HepG2 (cell line): ENCODE measurements at regions not wholly inside any gene's neighbourhood (a gene's known extent, or its start where the extent isn't known, plus 50 kb on each side); places are given as distances from the start of the nearest gene placed in this dataset.

Experiments
- ATAC-seq: fragments of 200-7000 bp; cut with Tn5 transposase; 3 replicates; pipeline ENCODE4 v1.9.1; 2020; ENCODE audit warnings: mild to moderate bottlenecking, moderate library complexity
- BruUV-seq: library from RNA; stranded (reverse); fragments of 400-500 nt; replicated peaks from 2 replicates; lab custom pipeline; 2021; lab: Mats Ljungman, UMichigan
- CTCF ChIA-PET: fragments of 300-600 bp; formaldehyde crosslinking; extraction: SDS; loops from one replicate; lab custom pipeline; 2021; ENCODE audit warnings: low total read pairs, inconsistent platforms, low intra/inter-chr PET ratio; lab: Yijun Ruan, JAX
- POLR2A ChIA-PET: fragments of 350-600 bp; sonication (Branson Sonifier 250); formaldehyde crosslinking; loops from one replicate; lab custom pipeline; 2020; ENCODE audit warnings: antibody characterized with exemption, inconsistent platforms; lab: Yijun Ruan, JAX
- DNase-seq: peaks from one replicate; pipeline ENCODE4 v3.0.0-alpha.2; 2015; ENCODE audit warnings: low spot score
- FAIRE-seq: peaks from 3 replicates; lab custom pipeline; 2011; peaks lifted over from hg19 to GRCh38; lab: Jason Lieb, UNC
- H2AFZ ChIP-seq: one replicate; pipeline ENCODE4 v1.6.1; 2011; ENCODE audit warnings: low read length, inconsistent platforms
- H3K27ac ChIP-seq: fragments of 300-600 bp; 3 replicates; pipeline ENCODE4 v1.8.0; 2011; ENCODE audit warnings: mixed run types, mild to moderate bottlenecking, mixed read lengths, low read length, inconsistent platforms; ENCODE audit not compliant: insufficient read depth; ENCODE audit errors: extremely low read length
- H3K27me3 ChIP-seq, 2 experiments: fragments of 200-600 bp in 1 of 2; 2 replicates in 1 of 2; 3 replicates in 1 of 2; pipeline versions ENCODE4 v1.6.0 to v1.8.0; 2011; ENCODE audit warnings: low read length in 2 of 2, mild to moderate bottlenecking in 2 of 2, moderate library complexity in 2 of 2, inconsistent platforms in 1 of 2; ENCODE audit not compliant: insufficient read depth in 2 of 2, control insufficient read depth in 1 of 2
- H3K36me3 ChIP-seq, 2 experiments: fragments of 200-600 bp in 1 of 2; replicated peaks in 1 of 2; 2 replicates in 1 of 2; 3 replicates in 1 of 2; pipeline versions ENCODE4 v1.5.1 to v1.8.0; 2011; ENCODE audit warnings: low read length in 2 of 2, inconsistent platforms in 1 of 2; ENCODE audit not compliant: insufficient read depth in 2 of 2, control insufficient read depth in 1 of 2
- H3K4me1 ChIP-seq: 2 replicates; pipeline ENCODE4 v1.5.1; 2012; ENCODE audit warnings: low read length, inconsistent platforms; ENCODE audit not compliant: insufficient read depth
- H3K4me2 ChIP-seq: 2 replicates; pipeline ENCODE4 v1.6.0; 2011; ENCODE audit warnings: low read depth, low read length, inconsistent platforms
- H3K4me3 ChIP-seq, 3 experiments: fragments of 200-600 bp in 1 of 3; sonication (generic), shearing (Covaris generic) in 1 of 3; replicated peaks in 1 of 3; 2 replicates each; pipeline ENCODE4 v1.5.1; 2011 to 2016; ENCODE audit warnings: low read length in 3 of 3, inconsistent platforms in 2 of 3, low read depth in 2 of 3, mild to moderate bottlenecking in 2 of 3, control low read depth in 1 of 3, mixed read lengths in 1 of 3; ENCODE audit not compliant: insufficient read depth in 1 of 3
- H3K79me2 ChIP-seq: one replicate; pipeline ENCODE4 v1.6.1; 2011; ENCODE audit warnings: low read length, inconsistent platforms; ENCODE audit not compliant: insufficient read depth
- H3K9ac ChIP-seq: 2 replicates; pipeline ENCODE4 v1.6.0; 2011; ENCODE audit warnings: mild to moderate bottlenecking, low read depth, low read length, inconsistent platforms; ENCODE audit not compliant: insufficient read depth
- H3K9me3 ChIP-seq: 2 replicates; pipeline ENCODE4 v1.5.1; 2012; ENCODE audit warnings: mild to moderate bottlenecking, low read length
- H4K20me1 ChIP-seq: 2 replicates; pipeline ENCODE4 v1.6.0; 2011; ENCODE audit warnings: inconsistent platforms, mild to moderate bottlenecking, low read length, moderate library complexity; ENCODE audit not compliant: insufficient read depth
- JUN ChIP-seq: sonication (generic); formaldehyde crosslinking; IDR thresholded peaks from 2 replicates; pipeline ENCODE4 v1.4.0; 2020; ENCODE audit warnings: mild to moderate bottlenecking, missing genetic modification reagents
- MXD4 ChIP-seq: IDR thresholded peaks from 2 replicates; pipeline ENCODE4 v1.6.1; 2016; ENCODE audit warnings: mild to moderate bottlenecking, missing biosample characterization, missing genetic modification reagents
- MYNN ChIP-seq: sonication (generic); formaldehyde crosslinking; IDR thresholded peaks from 2 replicates; pipeline ENCODE4 v1.4.0; 2020; ENCODE audit warnings: mild to moderate bottlenecking, low read depth, missing genetic modification reagents
- NFIC ChIP-seq: IDR thresholded peaks from 2 replicates; pipeline ENCODE4 v1.6.1; 2012; ENCODE audit warnings: mild to moderate bottlenecking, low read length, inconsistent platforms
- PTBP1 ChIP-seq: fragments of 200-400 bp; formaldehyde crosslinking; IDR thresholded peaks from 2 replicates; pipeline ENCODE4 v1.6.1; 2018; ENCODE audit warnings: low read length, low read depth; ENCODE audit not compliant: poor library complexity, severe bottlenecking
- SP1 ChIP-seq, 2 experiments: fragments of 450-650 bp in 1 of 2; sonication (generic) in 1 of 2; formaldehyde crosslinking in 1 of 2; IDR thresholded peaks; 2 replicates each; pipeline versions ENCODE4 v1.4.0 to v1.6.1; 2016 to 2020; ENCODE audit warnings: missing genetic modification reagents in 1 of 2
- SP5 ChIP-seq: IDR thresholded peaks from 2 replicates; pipeline ENCODE4 v1.6.1; 2016; ENCODE audit warnings: low read depth, borderline replicate concordance
- SRSF9 ChIP-seq: fragments of 200-400 bp; formaldehyde crosslinking; IDR thresholded peaks from 2 replicates; pipeline ENCODE4 v1.6.1; 2018; ENCODE audit warnings: borderline replicate concordance, mild to moderate bottlenecking, low read depth, low read length; ENCODE audit not compliant: insufficient read depth, poor library complexity, severe bottlenecking
- TEAD3 ChIP-seq: optimal IDR thresholded peaks from 2 replicates; pipeline ENCODE3; 2016; ENCODE audit warnings: borderline replicate concordance
- XBP1 ChIP-seq: sonication (generic); formaldehyde crosslinking; IDR thresholded peaks from 2 replicates; pipeline ENCODE4 v1.5.0; 2020; ENCODE audit warnings: missing genetic modification reagents
- ZBTB10 ChIP-seq: sonication (generic); formaldehyde crosslinking; IDR thresholded peaks from 2 replicates; pipeline ENCODE4 v1.4.0; 2020; ENCODE audit warnings: missing genetic modification reagents, borderline replicate concordance
- ZBTB37 ChIP-seq: sonication (generic); formaldehyde crosslinking; IDR thresholded peaks from 2 replicates; pipeline ENCODE4 v1.4.0; 2020; ENCODE audit warnings: mild to moderate bottlenecking, missing genetic modification reagents
- ZNF672 ChIP-seq: sonication (generic); formaldehyde crosslinking; IDR thresholded peaks from 2 replicates; pipeline ENCODE4 v1.8.1; 2022; ENCODE audit warnings: missing genetic modification reagents
- ZNF746 ChIP-seq: sonication (generic); formaldehyde crosslinking; IDR thresholded peaks from 2 replicates; pipeline ENCODE4 v1.8.0; 2022; ENCODE audit warnings: mild to moderate bottlenecking, missing genetic modification reagents
- WGBS: methylation state at CpG from one replicate; pipeline ENCODE4 v1.1.6; 2017; ENCODE audit warnings: low lambda C conversion rate; 5-methylcytosine and 5-hydroxymethylcytosine counted together
- in situ Hi-C: cut with HindIII; loops from 2 replicates; pipeline ENCODE4 v1.10.0; 2017; ENCODE audit warnings: low pct_unique_long_range_greater_than_20kb; ENCODE audit not compliant: extremely low pct_ligation_motif_present
- intact Hi-C: fragments of 100-400 bp; cut with micrococcal nuclease; formaldehyde crosslinking; loops from one replicate; pipeline ENCODE4 v1.10.0; 2022; ENCODE audit not compliant: unreplicated experiment

- TF ChIP-seq ZBTB37 (CRISPR knock-in tag) (no peak), SP5 (CRISPR knock-in tag) (no peak), MYNN (no peak)
Measured at GRCh38 chr11:130675371-130675821, 227.0 kb downstream of the ADAMTS15 start (continued).

GRCh38 chr11:130675917-130676316 is 227.5 kb downstream of the ADAMTS15 start:
- TF ChIP-seq TEAD3 (CRISPR knock-in tag) (no peak), PTBP1 (no peak), ZNF672 (CRISPR knock-in tag) (no peak), SP1 (IDR thresholded peaks at IDR 0.05) (no peak), SP1 (CRISPR knock-in tag; IDR thresholded peaks at IDR 0.05) (no peak), ZBTB10 (no peak), XBP1 (no peak), SRSF9 (no peak), MXD4 (CRISPR knock-in tag) (no peak), JUN (CRISPR knock-in tag) (no peak), NFIC (no peak), ZNF746 (CRISPR knock-in tag) (no peak)
- H2AFZ ChIP-seq, result no peak overlapping the region
- no peak for ATAC-seq
- H3K4me1 ChIP-seq, result no peaks in the 10 kb centered on the region
- H3K4me2 ChIP-seq, result no peak overlapping the region
- H3K79me2 ChIP-seq, result no peaks in the 10 kb centered on the region
- intact Hi-C loops (no loop called here), in situ Hi-C loops (no loop called here)
- no peak for FAIRE-seq
- no peak overlapping the region for H3K4me3 ChIP-seq
- ChIA-PET CTCF (no interaction called here), POLR2A (no interaction called here)
- DNase-seq, result no peak
- WGBS, result 60% methylated on average over 1 of the region's 1 CpG
- H3K36me3 ChIP-seq, result no peaks in the 10 kb centered on the region
- no peaks in the 10 kb centered on the region for H4K20me1 ChIP-seq
- BruUV-seq, result no TSS peak
- no peak overlapping the region for H3K27ac ChIP-seq
- H3K9me3 ChIP-seq, result peaks cover 12% of the 10 kb centered on the region; the same call in 1 of the 2 replicates
- no peak overlapping the region for H3K9ac ChIP-seq
- H3K27me3 ChIP-seq, result peaks cover 0 to 4% of the 10 kb centered on the region in 2 experiments; a peak in 1 of 5 replicates
